HepG2 (cell line): ENCODE measurements at regions not wholly inside any gene's neighbourhood (a gene's known extent, or its start where the extent isn't known, plus 50 kb on each side); places are given as distances from the start of the nearest gene placed in this dataset.

Experiments
- ATAC-seq: fragments of 200-7000 bp; cut with Tn5 transposase; 3 replicates; pipeline ENCODE4 v1.9.1; 2020; ENCODE audit warnings: mild to moderate bottlenecking, moderate library complexity
- BruUV-seq: library from RNA; stranded (reverse); fragments of 400-500 nt; replicated peaks from 2 replicates; lab custom pipeline; 2021; lab: Mats Ljungman, UMichigan
- CTCF ChIA-PET: fragments of 300-600 bp; formaldehyde crosslinking; extraction: SDS; loops from one replicate; lab custom pipeline; 2021; ENCODE audit warnings: low total read pairs, inconsistent platforms, low intra/inter-chr PET ratio; lab: Yijun Ruan, JAX
- POLR2A ChIA-PET: fragments of 350-600 bp; sonication (Branson Sonifier 250); formaldehyde crosslinking; loops from one replicate; lab custom pipeline; 2020; ENCODE audit warnings: antibody characterized with exemption, inconsistent platforms; lab: Yijun Ruan, JAX
- DNase-seq: peaks from one replicate; pipeline ENCODE4 v3.0.0-alpha.2; 2015; ENCODE audit warnings: low spot score
- FAIRE-seq: peaks from 3 replicates; lab custom pipeline; 2011; peaks lifted over from hg19 to GRCh38; lab: Jason Lieb, UNC
- H2AFZ ChIP-seq: one replicate; pipeline ENCODE4 v1.6.1; 2011; ENCODE audit warnings: low read length, inconsistent platforms
- H3K27ac ChIP-seq: fragments of 300-600 bp; 3 replicates; pipeline ENCODE4 v1.8.0; 2011; ENCODE audit warnings: mixed run types, mild to moderate bottlenecking, mixed read lengths, low read length, inconsistent platforms; ENCODE audit not compliant: insufficient read depth; ENCODE audit errors: extremely low read length
- H3K27me3 ChIP-seq, 2 experiments: fragments of 200-600 bp in 1 of 2; 2 replicates in 1 of 2; 3 replicates in 1 of 2; pipeline versions ENCODE4 v1.6.0 to v1.8.0; 2011; ENCODE audit warnings: low read length in 2 of 2, mild to moderate bottlenecking in 2 of 2, moderate library complexity in 2 of 2, inconsistent platforms in 1 of 2; ENCODE audit not compliant: insufficient read depth in 2 of 2, control insufficient read depth in 1 of 2
- H3K36me3 ChIP-seq, 2 experiments: fragments of 200-600 bp in 1 of 2; replicated peaks in 1 of 2; 2 replicates in 1 of 2; 3 replicates in 1 of 2; pipeline versions ENCODE4 v1.5.1 to v1.8.0; 2011; ENCODE audit warnings: low read length in 2 of 2, inconsistent platforms in 1 of 2; ENCODE audit not compliant: insufficient read depth in 2 of 2, control insufficient read depth in 1 of 2
- H3K4me1 ChIP-seq: 2 replicates; pipeline ENCODE4 v1.5.1; 2012; ENCODE audit warnings: low read length, inconsistent platforms; ENCODE audit not compliant: insufficient read depth
- H3K4me2 ChIP-seq: 2 replicates; pipeline ENCODE4 v1.6.0; 2011; ENCODE audit warnings: low read depth, low read length, inconsistent platforms
- H3K4me3 ChIP-seq, 3 experiments: fragments of 200-600 bp in 1 of 3; sonication (generic), shearing (Covaris generic) in 1 of 3; replicated peaks in 1 of 3; 2 replicates each; pipeline ENCODE4 v1.5.1; 2011 to 2016; ENCODE audit warnings: low read length in 3 of 3, inconsistent platforms in 2 of 3, low read depth in 2 of 3, mild to moderate bottlenecking in 2 of 3, control low read depth in 1 of 3, mixed read lengths in 1 of 3; ENCODE audit not compliant: insufficient read depth in 1 of 3
- H3K79me2 ChIP-seq: one replicate; pipeline ENCODE4 v1.6.1; 2011; ENCODE audit warnings: low read length, inconsistent platforms; ENCODE audit not compliant: insufficient read depth
- H3K9ac ChIP-seq: 2 replicates; pipeline ENCODE4 v1.6.0; 2011; ENCODE audit warnings: mild to moderate bottlenecking, low read depth, low read length, inconsistent platforms; ENCODE audit not compliant: insufficient read depth
- H3K9me3 ChIP-seq: 2 replicates; pipeline ENCODE4 v1.5.1; 2012; ENCODE audit warnings: mild to moderate bottlenecking, low read length
- H4K20me1 ChIP-seq: 2 replicates; pipeline ENCODE4 v1.6.0; 2011; ENCODE audit warnings: inconsistent platforms, mild to moderate bottlenecking, low read length, moderate library complexity; ENCODE audit not compliant: insufficient read depth
- ARNT2 ChIP-seq: sonication (generic); formaldehyde crosslinking; IDR thresholded peaks from 2 replicates; pipeline ENCODE4 v1.8.0; 2022; ENCODE audit warnings: mild to moderate bottlenecking, low read depth, missing genetic modification reagents, moderate library complexity
- CBFB ChIP-seq: sonication (generic); formaldehyde crosslinking; IDR thresholded peaks from 2 replicates; pipeline ENCODE4 v1.4.0; 2020; ENCODE audit warnings: missing genetic modification reagents
- CHD4 ChIP-seq: fragments of 200-600 bp; sonication (generic); IDR thresholded peaks from 2 replicates; pipeline ENCODE4 v1.7.0; 2017; ENCODE audit warnings: mild to moderate bottlenecking, low read length, borderline replicate concordance
- FOXA3 ChIP-seq: IDR thresholded peaks from 2 replicates; pipeline ENCODE4 v1.6.1; 2016; ENCODE audit warnings: missing genetic modification reagents, missing compliant biosample characterization
- IRF9 ChIP-seq: sonication (generic); formaldehyde crosslinking; IDR thresholded peaks from 2 replicates; pipeline ENCODE4 v1.8.0; 2022; ENCODE audit warnings: missing genetic modification reagents, mild to moderate bottlenecking, borderline replicate concordance
- MXD4 ChIP-seq: IDR thresholded peaks from 2 replicates; pipeline ENCODE4 v1.6.1; 2016; ENCODE audit warnings: mild to moderate bottlenecking, missing biosample characterization, missing genetic modification reagents
- NFATC3 ChIP-seq: sonication (generic); formaldehyde crosslinking; IDR thresholded peaks from 2 replicates; pipeline ENCODE4 v1.5.1; 2020; ENCODE audit warnings: mild to moderate bottlenecking, missing genetic modification reagents
- RFX5 ChIP-seq: IDR thresholded peaks from 2 replicates; pipeline ENCODE4 v1.6.1; 2011; ENCODE audit warnings: low read depth, low read length, improper control_type of control experiment
- SMYD3 ChIP-seq: sonication (generic); formaldehyde crosslinking; IDR thresholded peaks from 2 replicates; pipeline ENCODE4 v1.8.1; 2023; ENCODE audit warnings: mild to moderate bottlenecking, missing genetic modification reagents
- ZBTB21 ChIP-seq: sonication (generic); formaldehyde crosslinking; IDR thresholded peaks from 2 replicates; pipeline ENCODE4 v1.4.0; 2020; ENCODE audit warnings: missing genetic modification reagents
- ZFP36L1 ChIP-seq: sonication (generic); formaldehyde crosslinking; IDR thresholded peaks from 2 replicates; pipeline ENCODE4 v1.8.0; 2022; ENCODE audit warnings: mild to moderate bottlenecking, missing genetic modification reagents, moderate library complexity
- ZNF354B ChIP-seq: sonication (generic); formaldehyde crosslinking; IDR thresholded peaks from 2 replicates; pipeline ENCODE4 v1.8.0; 2022; ENCODE audit warnings: mild to moderate bottlenecking, missing genetic modification reagents
- ZNF468 ChIP-seq: sonication (generic); formaldehyde crosslinking; IDR thresholded peaks from 2 replicates; pipeline ENCODE4 v1.8.0; 2022; ENCODE audit warnings: mild to moderate bottlenecking, moderate library complexity, missing genetic modification reagents
- ZNF850 ChIP-seq: sonication (generic); formaldehyde crosslinking; conservative IDR thresholded peaks from 2 replicates; pipeline ENCODE4 v1.9.0; 2021; ENCODE audit warnings: mild to moderate bottlenecking, missing genetic modification reagents
- WGBS: methylation state at CpG from one replicate; pipeline ENCODE4 v1.1.6; 2017; ENCODE audit warnings: low lambda C conversion rate; 5-methylcytosine and 5-hydroxymethylcytosine counted together
- in situ Hi-C: cut with HindIII; loops from 2 replicates; pipeline ENCODE4 v1.10.0; 2017; ENCODE audit warnings: low pct_unique_long_range_greater_than_20kb; ENCODE audit not compliant: extremely low pct_ligation_motif_present
- intact Hi-C: fragments of 100-400 bp; cut with micrococcal nuclease; formaldehyde crosslinking; loops from one replicate; pipeline ENCODE4 v1.10.0; 2022; ENCODE audit not compliant: unreplicated experiment
- TF ChIP-seq, protein P1 (sequence below), 2 experiments: sonication (generic) in 1 of 2; formaldehyde crosslinking in 1 of 2; IDR thresholded peaks; 2 replicates each; pipeline versions ENCODE4 v1.6.1 to v1.9.0; 2014 to 2022; ENCODE audit warnings: antibody characterized with exemption in 1 of 2, borderline replicate concordance in 1 of 2, inconsistent platforms in 1 of 2, low read depth in 1 of 2, missing genetic modification reagents in 1 of 2

- CTCF ChIA-PET = no interaction called here
Observed at GRCh38 chr5:118778941-118779340, 209.4 kb downstream of the DTWD2 start.

More at GRCh38 chr5:118778941-118779340, 209.4 kb downstream of the DTWD2 start:
- Histone ChIP-seq H3K27me3 (no peaks in the 10 kb centered on the region), H3K27ac (no peak overlapping the region), H3K79me2 (no peaks in the 10 kb centered on the region), H2AFZ (no peak overlapping the region), H3K4me2 (no peak overlapping the region), H3K9me3 (no peaks in the 10 kb centered on the region), H3K4me3 (no peak overlapping the region), H3K9ac (no peak overlapping the region), H3K36me3 (no peaks in the 10 kb centered on the region), H3K4me1 (no peaks in the 10 kb centered on the region), H4K20me1 (no peaks in the 10 kb centered on the region)
- DNase-seq (no peak), ATAC-seq (no peak), FAIRE-seq (no peak)
- intact Hi-C loops (no loop called here), in situ Hi-C loops (no loop called here)
- 2% methylated on average over 4 of the region's 4 CpGs for WGBS
- no TSS peak for BruUV-seq
- POLR2A ChIA-PET = no interaction called here
- TF ChIP-seq ZNF354B (no peak), ZBTB21 (CRISPR knock-in tag) (no peak), ZNF468 (CRISPR knock-in tag) (no peak), ZNF850 (CRISPR knock-in tag) (no peak), CBFB (CRISPR knock-in tag) (no peak), ARNT2 (no peak), NFATC3 (CRISPR knock-in tag) (no peak), FOXA3 (no peak), MXD4 (CRISPR knock-in tag) (no peak), SMYD3 (CRISPR knock-in tag) (no peak), CHD4 (no peak), RFX5 (no peak), IRF9 (CRISPR knock-in tag) (no peak), ZFP36L1 (CRISPR knock-in tag) (no peak)
- TF ChIP-seq, protein P1, sequence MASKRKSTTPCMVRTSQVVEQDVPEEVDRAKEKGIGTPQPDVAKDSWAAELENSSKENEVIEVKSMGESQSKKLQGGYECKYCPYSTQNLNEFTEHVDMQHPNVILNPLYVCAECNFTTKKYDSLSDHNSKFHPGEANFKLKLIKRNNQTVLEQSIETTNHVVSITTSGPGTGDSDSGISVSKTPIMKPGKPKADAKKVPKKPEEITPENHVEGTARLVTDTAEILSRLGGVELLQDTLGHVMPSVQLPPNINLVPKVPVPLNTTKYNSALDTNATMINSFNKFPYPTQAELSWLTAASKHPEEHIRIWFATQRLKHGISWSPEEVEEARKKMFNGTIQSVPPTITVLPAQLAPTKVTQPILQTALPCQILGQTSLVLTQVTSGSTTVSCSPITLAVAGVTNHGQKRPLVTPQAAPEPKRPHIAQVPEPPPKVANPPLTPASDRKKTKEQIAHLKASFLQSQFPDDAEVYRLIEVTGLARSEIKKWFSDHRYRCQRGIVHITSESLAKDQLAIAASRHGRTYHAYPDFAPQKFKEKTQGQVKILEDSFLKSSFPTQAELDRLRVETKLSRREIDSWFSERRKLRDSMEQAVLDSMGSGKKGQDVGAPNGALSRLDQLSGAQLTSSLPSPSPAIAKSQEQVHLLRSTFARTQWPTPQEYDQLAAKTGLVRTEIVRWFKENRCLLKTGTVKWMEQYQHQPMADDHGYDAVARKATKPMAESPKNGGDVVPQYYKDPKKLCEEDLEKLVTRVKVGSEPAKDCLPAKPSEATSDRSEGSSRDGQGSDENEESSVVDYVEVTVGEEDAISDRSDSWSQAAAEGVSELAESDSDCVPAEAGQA (IDR thresholded peaks at IDR 0.05; ENCODE audit: low read depth) = no peak
- TF ChIP-seq, protein P1 (CRISPR knock-in tag; IDR thresholded peaks at IDR 0.05; ENCODE audit: borderline replicate concordance) = no peak
